ENCODE measurements at regions not wholly inside any gene's neighbourhood (a gene's known extent, or its start where the extent isn't known, plus 50 kb on each side); places are given as distances from the start of the nearest gene placed in this dataset.

DNA sequence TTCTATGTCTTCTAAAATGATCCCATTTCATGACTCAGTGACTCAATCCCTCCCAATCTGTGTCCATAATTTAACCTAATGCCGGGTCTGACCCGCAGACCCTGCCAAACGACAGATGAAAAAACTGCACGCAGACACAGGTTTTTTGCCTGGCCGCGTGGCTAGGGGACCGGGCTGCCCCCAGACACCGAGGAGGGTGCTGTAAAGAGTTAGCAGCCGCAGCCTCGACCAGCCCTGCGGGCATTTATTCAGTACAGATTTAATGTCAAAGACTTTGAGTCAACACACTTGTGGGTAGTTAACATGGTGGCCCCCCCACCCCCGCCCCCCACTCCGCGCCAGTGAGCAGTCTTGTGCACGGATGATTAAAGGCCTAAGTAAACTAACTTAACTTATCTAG lies 1324.7 kb downstream of the GATA3 start:
- no peak for TF ChIP-seq GABPA (IDR thresholded peaks at IDR 0.05; ENCODE audit: low read depth)
- TF ChIP-seq, protein P1, sequence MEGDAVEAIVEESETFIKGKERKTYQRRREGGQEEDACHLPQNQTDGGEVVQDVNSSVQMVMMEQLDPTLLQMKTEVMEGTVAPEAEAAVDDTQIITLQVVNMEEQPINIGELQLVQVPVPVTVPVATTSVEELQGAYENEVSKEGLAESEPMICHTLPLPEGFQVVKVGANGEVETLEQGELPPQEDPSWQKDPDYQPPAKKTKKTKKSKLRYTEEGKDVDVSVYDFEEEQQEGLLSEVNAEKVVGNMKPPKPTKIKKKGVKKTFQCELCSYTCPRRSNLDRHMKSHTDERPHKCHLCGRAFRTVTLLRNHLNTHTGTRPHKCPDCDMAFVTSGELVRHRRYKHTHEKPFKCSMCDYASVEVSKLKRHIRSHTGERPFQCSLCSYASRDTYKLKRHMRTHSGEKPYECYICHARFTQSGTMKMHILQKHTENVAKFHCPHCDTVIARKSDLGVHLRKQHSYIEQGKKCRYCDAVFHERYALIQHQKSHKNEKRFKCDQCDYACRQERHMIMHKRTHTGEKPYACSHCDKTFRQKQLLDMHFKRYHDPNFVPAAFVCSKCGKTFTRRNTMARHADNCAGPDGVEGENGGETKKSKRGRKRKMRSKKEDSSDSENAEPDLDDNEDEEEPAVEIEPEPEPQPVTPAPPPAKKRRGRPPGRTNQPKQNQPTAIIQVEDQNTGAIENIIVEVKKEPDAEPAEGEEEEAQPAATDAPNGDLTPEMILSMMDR (IDR thresholded peaks at IDR 0.05; ENCODE audit: insufficient read depth, low read length): no peak
- no peak for TF ChIP-seq POLR2AphosphoS5 (IDR thresholded peaks at IDR 0.05; ENCODE audit: low read depth)
- TF ChIP-seq SPI1 (IDR thresholded peaks at IDR 0.05; ENCODE audit: borderline replicate concordance, low read depth): no peak
- no peak for TF ChIP-seq REST (IDR thresholded peaks at IDR 0.05; ENCODE audit: insufficient replicate concordance, low read depth)
- Histone ChIP-seq H3K4me3 (replicated peaks; ENCODE audit: insufficient read depth, low read length) (no peak overlapping the region), H3K27me3 (ENCODE audit: insufficient read depth, poor library complexity, severe bottlenecking) (no peaks in the 10 kb centered on the region), H3K27ac (replicated peaks) (no peak overlapping the region)
- DNase-seq (ENCODE audit: low read depth in 1 of 2, low spot score in 1 of 2): no peak

DNA sequence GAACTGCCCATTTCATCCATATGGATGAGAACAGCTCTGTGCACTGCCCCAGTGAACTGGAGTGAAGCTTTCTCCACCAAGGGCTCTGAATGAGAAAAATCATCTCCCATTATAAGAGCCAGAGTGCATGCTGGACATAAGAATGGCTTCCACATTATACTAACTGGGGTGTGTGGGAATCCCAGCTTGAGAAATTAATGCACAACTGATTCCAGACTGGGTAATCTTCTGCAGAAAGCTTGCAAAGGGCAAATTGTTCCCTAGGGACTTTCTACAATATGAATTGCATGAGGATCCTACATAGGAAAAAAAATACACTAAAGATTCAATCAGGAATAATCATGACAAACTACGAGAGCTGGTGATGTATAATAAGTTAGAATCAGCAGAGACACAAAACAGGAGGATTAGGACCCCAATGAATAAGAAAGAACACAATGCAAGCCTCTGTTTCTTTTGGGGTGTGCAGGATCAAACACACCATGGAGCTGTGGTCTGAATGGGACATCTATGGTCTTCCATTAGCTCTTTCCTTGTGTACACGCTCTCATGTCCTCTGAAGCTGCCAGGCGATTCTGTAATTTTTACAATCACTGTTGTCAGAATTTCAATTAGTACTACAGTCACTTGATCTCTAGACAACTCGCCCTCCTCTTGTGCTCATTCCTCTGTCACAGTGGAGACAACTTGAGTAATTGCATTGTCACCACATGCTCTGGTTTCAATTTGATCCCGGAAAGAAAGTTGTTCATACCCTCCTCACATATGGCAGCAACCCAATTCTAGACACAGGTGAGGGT lies 1327.4 kb downstream of the GATA3 start:
- no peak for DNase-seq (ENCODE audit: low read depth in 1 of 2, low spot score in 1 of 2)
- H3K27me3 ChIP-seq (ENCODE audit: insufficient read depth, poor library complexity, severe bottlenecking): no peaks in the 10 kb centered on the region
- H3K4me3 ChIP-seq (replicated peaks; ENCODE audit: insufficient read depth, low read length): no peak overlapping the region
- no peak for TF ChIP-seq POLR2AphosphoS5 (IDR thresholded peaks at IDR 0.05; ENCODE audit: low read depth)
- TF ChIP-seq, protein P1 (IDR thresholded peaks at IDR 0.05; ENCODE audit: insufficient read depth, low read length): no peak
- no peak for TF ChIP-seq GABPA (IDR thresholded peaks at IDR 0.05; ENCODE audit: low read depth)
- TF ChIP-seq SPI1 (IDR thresholded peaks at IDR 0.05; ENCODE audit: borderline replicate concordance, low read depth): no peak
- no peak for TF ChIP-seq REST (IDR thresholded peaks at IDR 0.05; ENCODE audit: insufficient replicate concordance, low read depth)
- no peak overlapping the region for H3K27ac ChIP-seq (replicated peaks)

GRCh38 chr10:9382533-9382866 lies 1328.0 kb downstream of the GATA3 start:
- Histone ChIP-seq H3K27ac (replicated peaks) (no peak overlapping the region), H3K27me3 (ENCODE audit: insufficient read depth, poor library complexity, severe bottlenecking) (no peaks in the 10 kb centered on the region), H3K4me3 (replicated peaks; ENCODE audit: insufficient read depth, low read length) (no peak overlapping the region)
- DNase-seq (ENCODE audit: low read depth in 1 of 2, low spot score in 1 of 2): no peak
- TF ChIP-seq GABPA (IDR thresholded peaks at IDR 0.05; ENCODE audit: low read depth): no peak
- no peak for TF ChIP-seq REST (IDR thresholded peaks at IDR 0.05; ENCODE audit: insufficient replicate concordance, low read depth)
- no peak for TF ChIP-seq POLR2AphosphoS5 (IDR thresholded peaks at IDR 0.05; ENCODE audit: low read depth)
- TF ChIP-seq, protein P1 (IDR thresholded peaks at IDR 0.05; ENCODE audit: insufficient read depth, low read length): no peak
- no peak for TF ChIP-seq SPI1 (IDR thresholded peaks at IDR 0.05; ENCODE audit: borderline replicate concordance, low read depth)

All from HL-60 (cell line).